HG02759 (cell line): ENCODE measurements at regions not wholly inside any gene's neighbourhood (a gene's known extent, or its start where the extent isn't known, plus 50 kb on each side); places are given as distances from the start of the nearest gene placed in this dataset.

Source experiments
- ATAC-seq: cut with Tn5 transposase; IDR thresholded peaks from one replicate; pipeline ENCODE4 v1.9.1; 2021; ENCODE audit warnings: mild to moderate bottlenecking, moderate library complexity; ENCODE audit not compliant: unreplicated experiment

- no peak for ATAC-seq
These were observed 806.2 kb downstream of the GALC start for GRCh38 chr14:87186737-87187136.

GRCh38 chr14:87185961-87186560 lies 806.9 kb downstream of the GALC start:
- ATAC-seq, result no peak

- no peak for ATAC-seq
These were observed 808.8 kb downstream of the GALC start for GRCh38 chr14:87184180-87184579.

- no peak for ATAC-seq
These were observed 811.7 kb downstream of the GALC start for GRCh38 chr14:87181288-87181687.

GRCh38 chr14:87179936-87180335 lies 813.0 kb downstream of the GALC start:
- ATAC-seq, result no peak

GRCh38 chr14:87178277-87178676 lies 814.7 kb downstream of the GALC start:
- no peak for ATAC-seq

- ATAC-seq, result no peak
These were observed 817.8 kb downstream of the GALC start for GRCh38 chr14:87175175-87175574.

GRCh38 chr14:87171141-87171540 lies 821.8 kb downstream of the GALC start:
- no peak for ATAC-seq

GRCh38 chr14:87170179-87170578 lies 822.8 kb downstream of the GALC start:
- no peak for ATAC-seq

- no peak for ATAC-seq
These were observed 823.6 kb downstream of the GALC start for GRCh38 chr14:87169362-87169761.

- ATAC-seq, result no peak
These were observed 831.5 kb downstream of the GALC start for GRCh38 chr14:87161502-87161901.

GRCh38 chr14:87160989-87161388 lies 832.0 kb downstream of the GALC start:
- no peak for ATAC-seq

- ATAC-seq, result no peak
These were observed 834.7 kb downstream of the GALC start for GRCh38 chr14:87158283-87158682.

- no peak for ATAC-seq
These were observed 836.1 kb downstream of the GALC start for GRCh38 chr14:87156878-87157277.

- no peak for ATAC-seq
These were observed 837.0 kb downstream of the GALC start for GRCh38 chr14:87155856-87156488.

GRCh38 chr14:87153901-87154300 lies 839.1 kb downstream of the GALC start:
- ATAC-seq, result no peak

- ATAC-seq, result no peak
These were observed 839.6 kb downstream of the GALC start for GRCh38 chr14:87153391-87153790.

GRCh38 chr14:87152693-87153092 lies 840.3 kb downstream of the GALC start:
- ATAC-seq, result no peak

- ATAC-seq, result no peak
These were observed 843.2 kb downstream of the GALC start for GRCh38 chr14:87149583-87150354.

- no peak for ATAC-seq
These were observed 844.3 kb downstream of the GALC start for GRCh38 chr14:87148655-87149054.

GRCh38 chr14:87142551-87143211 lies 850.3 kb downstream of the GALC start:
- ATAC-seq, result no peak

- ATAC-seq, result no peak
These were observed 851.2 kb downstream of the GALC start for GRCh38 chr14:87141801-87142200.
